H9 (cell line): ENCODE measurements at regions not wholly inside any gene's neighbourhood (a gene's known extent, or its start where the extent isn't known, plus 50 kb on each side); places are given as distances from the start of the nearest gene placed in this dataset.

ENCODE experiments used
- DNase-seq: peaks from one replicate; pipeline ENCODE4 v3.0.0-alpha.2; 2017
- H2AFZ ChIP-seq: one replicate; pipeline ENCODE4 v1.6.1; 2013; ENCODE audit warnings: mild to moderate bottlenecking, low read length, control low read depth, moderate library complexity
- H2AK5ac ChIP-seq: 2 replicates; pipeline ENCODE4 v1.6.1; 2013; ENCODE audit warnings: low read length, control low read depth, mixed read lengths; ENCODE audit not compliant: insufficient read length
- H2BK120ac ChIP-seq: one replicate; pipeline ENCODE4 v1.6.1; 2013; ENCODE audit warnings: low read depth, mild to moderate bottlenecking, low read length, control low read depth, inconsistent platforms; ENCODE audit not compliant: poor library complexity, severe bottlenecking
- H2BK12ac ChIP-seq: 2 replicates; pipeline ENCODE4 v1.6.1; 2013; ENCODE audit warnings: low read length, control low read depth, mixed read lengths, low read depth; ENCODE audit not compliant: insufficient read length
- H2BK15ac ChIP-seq: 2 replicates; pipeline ENCODE4 v1.6.1; 2013; ENCODE audit warnings: low read depth, low read length, control low read depth
- H2BK20ac ChIP-seq: one replicate; pipeline ENCODE4 v1.6.1; 2013; ENCODE audit warnings: low read depth, mild to moderate bottlenecking, low read length, control low read depth, inconsistent platforms; ENCODE audit not compliant: poor library complexity, severe bottlenecking
- H2BK5ac ChIP-seq: 2 replicates; pipeline ENCODE4 v1.6.1; 2013; ENCODE audit warnings: low read length, control low read depth, mixed read lengths; ENCODE audit not compliant: insufficient read length
- H3K14ac ChIP-seq: 2 replicates; pipeline ENCODE4 v1.6.1; 2013; ENCODE audit warnings: low read length, control low read depth; ENCODE audit not compliant: insufficient read depth
- H3K18ac ChIP-seq: 2 replicates; pipeline ENCODE4 v1.6.1; 2013; ENCODE audit warnings: low read depth, mild to moderate bottlenecking, mixed read lengths, low read length, control low read depth; ENCODE audit not compliant: insufficient read length
- H3K23ac ChIP-seq: 2 replicates; pipeline ENCODE4 v1.6.1; 2013; ENCODE audit warnings: low read length, control low read depth, mixed read lengths, low read depth; ENCODE audit not compliant: insufficient read length
- H3K23me2 ChIP-seq: 2 replicates; pipeline ENCODE4 v1.6.1; 2013; ENCODE audit warnings: low read depth, mild to moderate bottlenecking, mixed read lengths, low read length, control low read depth; ENCODE audit not compliant: insufficient read length, poor library complexity, severe bottlenecking
- H3K27ac ChIP-seq: 2 replicates; pipeline ENCODE4 v1.5.1; 2013; ENCODE audit warnings: low read length, control low read depth, mixed read lengths, low read depth; ENCODE audit not compliant: insufficient read length
- H3K27me3 ChIP-seq: 2 replicates; pipeline ENCODE4 v1.6.1; 2013; ENCODE audit warnings: low read length, control low read depth, inconsistent platforms; ENCODE audit not compliant: insufficient read depth
- H3K4ac ChIP-seq: 2 replicates; pipeline ENCODE4 v1.6.1; 2013; ENCODE audit warnings: low read depth, mild to moderate bottlenecking, control low read depth, inconsistent platforms, low read length, moderate library complexity
- H3K4me1 ChIP-seq: 2 replicates; pipeline ENCODE4 v1.6.1; 2013; ENCODE audit warnings: low read length, control low read depth, inconsistent platforms; ENCODE audit not compliant: insufficient read depth
- H3K4me2 ChIP-seq: 2 replicates; pipeline ENCODE4 v1.6.1; 2013; ENCODE audit warnings: low read length, control low read depth, mixed read lengths; ENCODE audit not compliant: insufficient read length, insufficient read depth
- H3K56ac ChIP-seq: 2 replicates; pipeline ENCODE4 v1.6.1; 2013; ENCODE audit warnings: low read depth, mild to moderate bottlenecking, mixed read lengths, low read length, control low read depth; ENCODE audit not compliant: insufficient read length
- H3K79me1 ChIP-seq: 2 replicates; pipeline ENCODE4 v1.6.1; 2013; ENCODE audit warnings: low read depth, mild to moderate bottlenecking, moderate library complexity, low read length, control low read depth, inconsistent platforms; ENCODE audit not compliant: insufficient read depth, poor library complexity, severe bottlenecking
- H3K79me2 ChIP-seq: 2 replicates; pipeline ENCODE4 v1.6.1; 2013; ENCODE audit warnings: low read length, control low read depth, inconsistent platforms; ENCODE audit not compliant: insufficient read depth
- H3K9ac ChIP-seq: 2 replicates; pipeline ENCODE4 v1.6.1; 2013; ENCODE audit warnings: low read length, control low read depth, mixed read lengths; ENCODE audit not compliant: insufficient read length; ENCODE audit errors: extremely low read depth
- H3K9me3 ChIP-seq: one replicate; pipeline ENCODE4 v1.6.1; 2013; ENCODE audit warnings: low read depth, low read length, inconsistent platforms; ENCODE audit not compliant: control insufficient read depth
- H3T11ph ChIP-seq: one replicate; pipeline ENCODE4 v1.6.1; 2013; ENCODE audit warnings: mild to moderate bottlenecking, low read length, control low read depth, inconsistent platforms
- H4K20me1 ChIP-seq: one replicate; pipeline ENCODE4 v1.6.1; 2013; ENCODE audit not compliant: control insufficient read depth, insufficient read length, insufficient read depth
- H4K5ac ChIP-seq: 2 replicates; pipeline ENCODE4 v1.6.1; 2013; ENCODE audit warnings: low read depth, mild to moderate bottlenecking, mixed read lengths, low read length, control low read depth; ENCODE audit not compliant: insufficient read length
- H4K8ac ChIP-seq: replicated peaks from 2 replicates; pipeline ENCODE4 v1.6.1; 2013; ENCODE audit warnings: low read length, control low read depth, mixed read lengths, low read depth; ENCODE audit not compliant: insufficient read length
- H4K91ac ChIP-seq: 2 replicates; pipeline ENCODE4 v1.6.1; 2013; ENCODE audit warnings: low read depth, mild to moderate bottlenecking, moderate library complexity, mixed read lengths, low read length, control low read depth; ENCODE audit not compliant: insufficient read length
- H3K27ac Mint-ChIP-seq, 3 experiments: 2 replicates in 2 of 3; 3 replicates in 1 of 3; pipeline ENCODE4 v1.8.0; 2020 to 2021; ENCODE audit warnings: mixed read lengths in 3 of 3, mild to moderate bottlenecking in 1 of 3, moderate library complexity in 1 of 3
- H3K27me3 Mint-ChIP-seq: 2 replicates; pipeline ENCODE4 v1.8.0; 2021; ENCODE audit warnings: low read depth, mild to moderate bottlenecking, moderate library complexity, mixed read lengths
- H3K36me3 Mint-ChIP-seq, 3 experiments: 2 replicates in 2 of 3; 3 replicates in 1 of 3; pipeline ENCODE4 v1.8.0; 2020 to 2021; ENCODE audit warnings: low read depth in 3 of 3, mixed read lengths in 3 of 3; ENCODE audit not compliant: insufficient read depth in 1 of 3
- H3K4me1 Mint-ChIP-seq, 2 experiments: 2 replicates each; pipeline ENCODE4 v1.8.0; 2020; ENCODE audit warnings: mixed read lengths in 2 of 2
- H3K4me3 Mint-ChIP-seq, 2 experiments: 2 replicates in 1 of 2; 3 replicates in 1 of 2; pipeline ENCODE4 v1.8.0; 2020 to 2021; ENCODE audit warnings: mild to moderate bottlenecking in 2 of 2, mixed read lengths in 2 of 2, moderate library complexity in 1 of 2
- H3K9me3 Mint-ChIP-seq, 2 experiments: 2 replicates in 1 of 2; 3 replicates in 1 of 2; pipeline ENCODE4 v1.8.0; 2020; ENCODE audit warnings: mild to moderate bottlenecking in 2 of 2, mixed read lengths in 2 of 2, moderate library complexity in 1 of 2
- TF ChIP-seq, protein P1 (sequence below): fragments of 200-600 bp; sonication (generic); conservative IDR thresholded peaks from 3 replicates; pipeline ENCODE4 v1.8.0; 2021; ENCODE audit warnings: antibody characterized with exemption, mild to moderate bottlenecking

DNA sequence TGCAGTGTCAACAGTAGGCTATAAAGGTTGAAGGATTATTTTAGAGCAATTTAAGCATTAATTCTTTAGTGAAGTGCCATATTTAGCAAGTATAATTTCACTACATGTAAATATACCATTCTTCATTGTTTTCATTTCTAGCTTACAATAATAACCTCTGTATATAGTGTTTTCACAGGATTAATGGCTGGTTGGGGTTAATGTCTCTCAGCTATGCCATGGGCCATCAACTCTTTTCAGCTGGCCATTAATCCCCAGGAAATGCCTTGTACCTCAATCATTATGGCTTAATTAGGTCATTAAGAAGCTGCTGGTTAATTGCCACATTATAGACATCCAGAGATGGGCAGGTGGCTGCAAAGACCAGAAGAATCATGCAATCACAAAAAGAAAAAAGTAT, 715.1 kb downstream of the MAT2B start:
- H3K56ac ChIP-seq: no peak overlapping the region
- no peak overlapping the region for H3K27ac Mint-ChIP-seq
- H4K5ac ChIP-seq: no peak overlapping the region
- H3K14ac ChIP-seq: no peak overlapping the region
- no peak overlapping the region for H4K8ac ChIP-seq
- no peak overlapping the region for H3K4ac ChIP-seq
- H3K4me1 Mint-ChIP-seq: peaks cover 0 to under 1% of the 10 kb centered on the region in 2 experiments; a peak in 2 of 4 replicates
- no peak overlapping the region for H2BK120ac ChIP-seq
- H3K27me3 ChIP-seq: no peaks in the 10 kb centered on the region
- no peak overlapping the region for H2AFZ ChIP-seq
- no peak overlapping the region for H3K4me3 Mint-ChIP-seq
- peaks cover 0 to 4% (median 0%) of the 10 kb centered on the region in 3 experiments; a peak in 1 of 7 replicates for H3K36me3 Mint-ChIP-seq
- no peaks in the 10 kb centered on the region for H4K20me1 ChIP-seq
- H2BK5ac ChIP-seq: no peak overlapping the region
- no peak overlapping the region for H3K23ac ChIP-seq
- H3K27ac ChIP-seq: no peak overlapping the region
- H3K79me1 ChIP-seq: no peaks in the 10 kb centered on the region
- no peak overlapping the region for H4K91ac ChIP-seq
- H2BK15ac ChIP-seq: no peak overlapping the region
- no peak overlapping the region for H3K4me2 ChIP-seq
- no peaks in the 10 kb centered on the region for H3K23me2 ChIP-seq
- no peaks in the 10 kb centered on the region for H3K9me3 ChIP-seq
- no peak overlapping the region for H2BK20ac ChIP-seq
- peaks cover 0 to 4% of the 10 kb centered on the region in 2 experiments; a peak in 1 of 5 replicates for H3K9me3 Mint-ChIP-seq
- no peaks in the 10 kb centered on the region for H3K79me2 ChIP-seq
- H3K27me3 Mint-ChIP-seq: no peaks in the 10 kb centered on the region
- no peak overlapping the region for H2BK12ac ChIP-seq
- TF ChIP-seq, protein P1, sequence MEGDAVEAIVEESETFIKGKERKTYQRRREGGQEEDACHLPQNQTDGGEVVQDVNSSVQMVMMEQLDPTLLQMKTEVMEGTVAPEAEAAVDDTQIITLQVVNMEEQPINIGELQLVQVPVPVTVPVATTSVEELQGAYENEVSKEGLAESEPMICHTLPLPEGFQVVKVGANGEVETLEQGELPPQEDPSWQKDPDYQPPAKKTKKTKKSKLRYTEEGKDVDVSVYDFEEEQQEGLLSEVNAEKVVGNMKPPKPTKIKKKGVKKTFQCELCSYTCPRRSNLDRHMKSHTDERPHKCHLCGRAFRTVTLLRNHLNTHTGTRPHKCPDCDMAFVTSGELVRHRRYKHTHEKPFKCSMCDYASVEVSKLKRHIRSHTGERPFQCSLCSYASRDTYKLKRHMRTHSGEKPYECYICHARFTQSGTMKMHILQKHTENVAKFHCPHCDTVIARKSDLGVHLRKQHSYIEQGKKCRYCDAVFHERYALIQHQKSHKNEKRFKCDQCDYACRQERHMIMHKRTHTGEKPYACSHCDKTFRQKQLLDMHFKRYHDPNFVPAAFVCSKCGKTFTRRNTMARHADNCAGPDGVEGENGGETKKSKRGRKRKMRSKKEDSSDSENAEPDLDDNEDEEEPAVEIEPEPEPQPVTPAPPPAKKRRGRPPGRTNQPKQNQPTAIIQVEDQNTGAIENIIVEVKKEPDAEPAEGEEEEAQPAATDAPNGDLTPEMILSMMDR: no peak
- H3K9ac ChIP-seq: no peak overlapping the region
- H3T11ph ChIP-seq: no peak overlapping the region
- H3K4me1 ChIP-seq: no peaks in the 10 kb centered on the region
- DNase-seq: no peak
- no peak overlapping the region for H3K18ac ChIP-seq
- no peak overlapping the region for H2AK5ac ChIP-seq
